ENCODE measurements at regions not wholly inside any gene's neighbourhood (a gene's known extent, or its start where the extent isn't known, plus 50 kb on each side); places are given as distances from the start of the nearest gene placed in this dataset.

GRCh38 chr5:1663186-1663585 is 136.5 kb downstream of the MRPL36 start:
- TF ChIP-seq BACH2 (CRISPR knock-in tag; IDR thresholded peaks at IDR 0.05; ENCODE audit: borderline replicate concordance) (no peak), CSDC2 (CRISPR knock-in tag; IDR thresholded peaks at IDR 0.05) (no peak), ZFP3 (CRISPR knock-in tag; IDR thresholded peaks at IDR 0.05) (no peak), TCF4 (CRISPR knock-in tag; IDR thresholded peaks at IDR 0.05; ENCODE audit: borderline replicate concordance) (no peak), TOX (CRISPR knock-in tag; IDR thresholded peaks at IDR 0.05; ENCODE audit: borderline replicate concordance) (no peak), CREB5 (CRISPR knock-in tag; IDR thresholded peaks at IDR 0.05; ENCODE audit: low read depth) (no peak), ISL1 (CRISPR knock-in tag; IDR thresholded peaks at IDR 0.05) (no peak), PATZ1 (CRISPR knock-in tag; IDR thresholded peaks at IDR 0.05; ENCODE audit: borderline replicate concordance) (no peak), ZFP30 (CRISPR knock-in tag; IDR thresholded peaks at IDR 0.05) (no peak), CSRNP3 (CRISPR knock-in tag; IDR thresholded peaks at IDR 0.05) (no peak), OSR1 (CRISPR knock-in tag; IDR thresholded peaks at IDR 0.05) (no peak), SNAI2 (CRISPR knock-in tag; IDR thresholded peaks at IDR 0.05) (no peak), ZNF8 (CRISPR knock-in tag; IDR thresholded peaks at IDR 0.05) (no peak), RARB (CRISPR knock-in tag; IDR thresholded peaks at IDR 0.05) (no peak)
